CD4-positive, alpha-beta memory T cell (primary cell): ENCODE measurements at regions not wholly inside any gene's neighbourhood (a gene's known extent, or its start where the extent isn't known, plus 50 kb on each side); places are given as distances from the start of the nearest gene placed in this dataset.

Experiments used
- CTCF ChIA-PET: fragments of 350-600 bp; sonication (Branson Sonifier 250); formaldehyde crosslinking; loops from one replicate; lab custom pipeline; 2021; ENCODE audit warnings: inconsistent platforms; ENCODE audit not compliant: partially characterized antibody; lab: Charles Lee
- POLR2A ChIA-PET: fragments of 350-600 bp; sonication (Branson Sonifier 250); formaldehyde crosslinking; loops from one replicate; lab custom pipeline; 2021; ENCODE audit not compliant: partially characterized antibody; lab: Charles Lee
- DNase-seq, 5 donors: peaks; one replicate each; pipeline versions ENCODE4 v3.0.0 to v3.0.0-alpha.2; 2020 to 2022; ENCODE audit warnings: mixed read lengths in 1 of 5
- H3K27ac ChIP-seq: one replicate; pipeline ENCODE4 v1.7.0; 2013; ENCODE audit warnings: low read depth, low read length
- H3K27me3 ChIP-seq: 2 replicates; pipeline ENCODE4 v1.7.0; 2013; ENCODE audit warnings: mild to moderate bottlenecking, low read length, moderate library complexity; ENCODE audit not compliant: insufficient read depth
- H3K36me3 ChIP-seq: 2 replicates; pipeline ENCODE4 v1.7.0; 2013; ENCODE audit warnings: mild to moderate bottlenecking, low read length, moderate library complexity; ENCODE audit not compliant: insufficient read depth
- H3K4me1 ChIP-seq: 2 replicates; pipeline ENCODE4 v1.7.0; 2013; ENCODE audit warnings: mild to moderate bottlenecking, low read length, moderate library complexity; ENCODE audit not compliant: insufficient read depth
- H3K4me3 ChIP-seq, 2 donors: one replicate each; pipeline ENCODE4 v1.7.0; 2013; ENCODE audit warnings: low read length in 2 of 2, mild to moderate bottlenecking in 1 of 2
- H3K9me3 ChIP-seq, 2 donors: one replicate each; pipeline ENCODE4 v1.7.0; 2013; ENCODE audit warnings: low read length in 2 of 2, control low read depth in 1 of 2; ENCODE audit not compliant: control insufficient read depth in 1 of 2
- H3K27ac Mint-ChIP-seq, 7 donors: one replicate each; pipeline ENCODE4 v1.8.0; 2020 to 2021; ENCODE audit warnings: mixed read lengths in 7 of 7, mild to moderate bottlenecking in 6 of 7, inconsistent platforms in 3 of 7, moderate library complexity in 3 of 7
- H3K27me3 Mint-ChIP-seq, 2 donors: one replicate each; pipeline ENCODE4 v1.8.0; 2020 to 2021; ENCODE audit warnings: mixed read lengths in 2 of 2
- H3K36me3 Mint-ChIP-seq, 2 donors: one replicate each; pipeline ENCODE4 v1.8.0; 2020 to 2021; ENCODE audit warnings: mixed read lengths in 2 of 2, inconsistent platforms in 1 of 2, mild to moderate bottlenecking in 1 of 2
- H3K4me1 Mint-ChIP-seq, 4 donors: one replicate each; pipeline ENCODE4 v1.8.0; 2020 to 2021; ENCODE audit warnings: mixed read lengths in 4 of 4, mild to moderate bottlenecking in 1 of 4
- H3K4me3 Mint-ChIP-seq, 8 donors: one replicate each; pipeline ENCODE4 v1.8.0; 2020 to 2021; ENCODE audit warnings: mixed read lengths in 8 of 8, mild to moderate bottlenecking in 7 of 8, moderate library complexity in 6 of 8, inconsistent platforms in 3 of 8
- H3K9me3 Mint-ChIP-seq, 8 donors: one replicate each; pipeline ENCODE4 v1.8.0; 2020 to 2021; ENCODE audit warnings: mixed read lengths in 8 of 8, mild to moderate bottlenecking in 5 of 8, inconsistent platforms in 3 of 8, moderate library complexity in 1 of 8
- intact Hi-C: fragments of 100-400 bp; cut with micrococcal nuclease; formaldehyde crosslinking; loops from one replicate; pipeline ENCODE4 v1.15.1; 2023

DNA sequence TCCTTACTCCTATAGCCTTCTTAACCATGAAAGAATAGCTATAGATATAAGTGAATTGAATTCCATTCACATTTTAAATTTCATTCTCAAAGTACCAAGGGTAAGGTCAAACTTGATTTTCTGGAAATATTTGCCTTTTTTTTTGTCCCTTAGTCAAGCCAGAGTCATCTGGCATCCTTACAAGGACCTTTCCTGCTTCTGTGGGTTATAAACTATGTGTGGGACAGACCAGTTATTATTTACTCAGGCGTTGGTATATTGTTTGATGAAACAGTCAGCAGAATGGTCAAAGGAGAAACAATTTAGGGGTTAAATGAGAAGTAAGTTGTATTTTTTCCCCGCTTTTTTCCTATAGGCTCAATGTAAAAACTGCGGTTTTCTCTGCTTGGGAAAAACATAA is 1103.2 kb upstream of the ZEB2 start:
- no peak overlapping the region for H3K4me3 ChIP-seq
- no peak overlapping the region for H3K4me3 Mint-ChIP-seq
- H3K27me3 ChIP-seq, result no peaks in the 10 kb centered on the region
- no peaks in the 10 kb centered on the region for H3K36me3 ChIP-seq
- peaks cover 0 to 2% (median 0%) of the 10 kb centered on the region in 8 donors for H3K9me3 Mint-ChIP-seq
- CTCF ChIA-PET, result no interaction called here
- H3K27me3 Mint-ChIP-seq, result no peaks in the 10 kb centered on the region
- no peaks in the 10 kb centered on the region for H3K4me1 ChIP-seq
- H3K4me1 Mint-ChIP-seq, result no peaks in the 10 kb centered on the region
- POLR2A ChIA-PET, result no interaction called here
- intact Hi-C loops, result no loop called here
- H3K27ac ChIP-seq, result no peak overlapping the region
- no peak for DNase-seq
- no peak overlapping the region for H3K27ac Mint-ChIP-seq
- no peaks in the 10 kb centered on the region for H3K9me3 ChIP-seq
- no peaks in the 10 kb centered on the region for H3K36me3 Mint-ChIP-seq

DNA sequence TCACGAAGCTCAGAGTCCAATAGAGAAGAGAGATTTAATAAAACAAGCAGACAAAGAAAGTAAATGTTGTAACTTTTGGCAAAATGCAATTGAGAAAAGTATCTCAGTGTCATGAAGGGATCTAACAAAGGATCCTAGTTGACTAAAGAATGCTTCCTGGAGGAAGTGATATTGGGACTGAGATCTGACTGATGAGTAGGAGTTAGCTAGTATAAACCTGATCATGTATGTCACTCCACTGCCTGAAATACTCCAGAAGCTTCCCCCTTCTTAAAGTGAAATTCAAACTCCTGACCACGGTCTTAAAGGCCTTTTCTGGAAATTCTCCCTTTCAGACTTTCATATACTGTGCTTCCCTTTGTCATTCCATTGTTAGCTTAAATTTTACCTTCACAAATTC is 1102.4 kb upstream of the ZEB2 start:
- ChIA-PET POLR2A (no interaction called here), CTCF (no interaction called here)
- H3K9me3 Mint-ChIP-seq, result peaks cover 0 to 2% (median 0%) of the 10 kb centered on the region in 8 donors
- no peak for DNase-seq
- Histone ChIP-seq H3K36me3 (no peaks in the 10 kb centered on the region), H3K9me3 (no peaks in the 10 kb centered on the region), H3K27me3 (no peaks in the 10 kb centered on the region), H3K4me1 (no peaks in the 10 kb centered on the region), H3K4me3 (no peak overlapping the region), H3K27ac (no peak overlapping the region)
- no peaks in the 10 kb centered on the region for H3K27me3 Mint-ChIP-seq
- intact Hi-C loops, result no loop called here
- H3K27ac Mint-ChIP-seq, result no peak overlapping the region
- no peaks in the 10 kb centered on the region for H3K4me1 Mint-ChIP-seq
- H3K36me3 Mint-ChIP-seq, result no peaks in the 10 kb centered on the region
- H3K4me3 Mint-ChIP-seq, result no peak overlapping the region

DNA sequence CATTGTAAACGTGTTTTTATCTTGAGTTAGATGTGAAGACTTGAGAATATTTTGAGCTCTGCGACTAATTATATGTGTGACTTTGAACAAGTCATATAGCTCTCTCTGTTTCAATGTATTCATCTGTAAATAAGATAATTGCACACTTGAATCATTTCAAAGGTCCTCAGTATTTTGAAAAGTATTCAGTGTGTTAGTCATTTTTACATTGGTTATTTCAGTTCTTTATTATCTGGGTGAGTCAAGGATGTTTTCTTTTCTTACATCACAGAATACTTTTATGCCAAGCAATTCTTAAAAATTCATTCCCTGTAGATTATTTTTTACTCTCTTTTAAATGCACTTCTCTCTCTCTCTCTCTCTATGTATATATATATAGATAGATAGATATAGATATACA is 1098.0 kb upstream of the ZEB2 start:
- Histone ChIP-seq H3K4me1 (no peaks in the 10 kb centered on the region), H3K27ac (no peak overlapping the region), H3K27me3 (no peaks in the 10 kb centered on the region), H3K4me3 (no peak overlapping the region), H3K9me3 (no peaks in the 10 kb centered on the region), H3K36me3 (no peaks in the 10 kb centered on the region)
- Mint-ChIP-seq H3K36me3 (no peaks in the 10 kb centered on the region), H3K4me1 (no peaks in the 10 kb centered on the region), H3K27me3 (no peaks in the 10 kb centered on the region), H3K27ac (peak overlapping the region in 1 of 7 donors; percentile 4), H3K9me3 (peaks cover 0 to 2% (median 0%) of the 10 kb centered on the region in 8 donors), H3K4me3 (no peak overlapping the region)
- no peak for DNase-seq
- intact Hi-C loops, result no loop called here
- CTCF ChIA-PET, result no interaction called here
- POLR2A ChIA-PET, result no interaction called here

DNA sequence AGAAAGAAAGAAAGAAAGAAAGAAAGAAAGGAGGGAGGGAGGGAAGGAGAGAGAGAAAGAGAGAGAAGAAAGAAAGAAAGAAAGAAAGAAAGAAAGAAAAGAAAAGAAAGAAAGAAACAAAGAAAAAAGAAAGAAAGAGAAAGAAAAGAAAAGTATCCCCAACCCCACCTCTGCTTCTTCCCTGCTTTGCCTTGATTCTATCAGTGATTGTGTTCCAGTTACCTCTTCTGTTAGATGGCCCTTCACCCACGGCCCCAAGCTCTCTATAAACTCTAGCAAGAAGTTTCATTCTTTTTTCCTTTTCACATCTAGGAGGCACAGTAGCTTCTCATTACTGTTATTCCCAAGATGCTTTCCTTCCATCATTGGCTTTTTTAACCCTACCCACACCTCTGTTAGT is 1097.5 kb upstream of the ZEB2 start:
- POLR2A ChIA-PET, result no interaction called here
- H3K4me3 Mint-ChIP-seq, result no peak overlapping the region
- H3K4me1 Mint-ChIP-seq, result no peaks in the 10 kb centered on the region
- intact Hi-C loops, result no loop called here
- H3K36me3 Mint-ChIP-seq, result no peaks in the 10 kb centered on the region
- no peak overlapping the region for H3K4me3 ChIP-seq
- H3K4me1 ChIP-seq, result no peaks in the 10 kb centered on the region
- H3K27me3 ChIP-seq, result no peaks in the 10 kb centered on the region
- DNase-seq, result no peak
- peaks cover 0 to 2% (median 0%) of the 10 kb centered on the region in 8 donors for H3K9me3 Mint-ChIP-seq
- no peaks in the 10 kb centered on the region for H3K36me3 ChIP-seq
- no peak overlapping the region for H3K27ac ChIP-seq
- H3K27me3 Mint-ChIP-seq, result no peaks in the 10 kb centered on the region
- CTCF ChIA-PET, result no interaction called here
- no peaks in the 10 kb centered on the region for H3K9me3 ChIP-seq
- H3K27ac Mint-ChIP-seq, result peak overlapping the region in 1 of 7 donors; percentile 4

DNA sequence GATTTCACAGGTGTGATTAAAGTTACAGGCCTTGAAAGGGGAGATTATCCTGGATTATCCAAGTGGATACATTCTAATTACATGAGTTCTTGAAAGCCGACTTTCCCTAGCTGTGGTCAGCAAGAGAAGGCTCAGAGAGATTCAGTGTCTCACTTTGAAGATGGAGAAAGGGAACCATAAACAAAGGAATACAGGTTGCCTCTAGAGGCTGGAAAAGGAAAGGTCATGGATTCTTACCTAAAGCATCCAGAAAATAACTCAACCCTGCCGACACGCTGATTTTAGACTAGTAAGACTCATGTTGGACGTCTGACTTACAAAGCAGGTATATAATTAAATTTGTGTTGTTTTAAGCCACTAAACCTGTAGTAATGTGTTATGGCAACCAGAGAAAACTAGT is 1095.7 kb upstream of the ZEB2 start:
- H3K4me1 ChIP-seq, result no peaks in the 10 kb centered on the region
- no peak overlapping the region for H3K27ac ChIP-seq
- DNase-seq, result no peak
- H3K4me1 Mint-ChIP-seq, result no peaks in the 10 kb centered on the region
- H3K27me3 ChIP-seq, result no peaks in the 10 kb centered on the region
- CTCF ChIA-PET, result no interaction called here
- H3K36me3 ChIP-seq, result no peaks in the 10 kb centered on the region
- no peaks in the 10 kb centered on the region for H3K27me3 Mint-ChIP-seq
- intact Hi-C loops, result no loop called here
- no peak overlapping the region for H3K4me3 Mint-ChIP-seq
- POLR2A ChIA-PET, result no interaction called here
- no peaks in the 10 kb centered on the region for H3K36me3 Mint-ChIP-seq
- H3K4me3 ChIP-seq, result no peak overlapping the region
- no peaks in the 10 kb centered on the region for H3K9me3 ChIP-seq
- no peak overlapping the region for H3K27ac Mint-ChIP-seq
- H3K9me3 Mint-ChIP-seq, result peaks cover 0 to 2% (median 0%) of the 10 kb centered on the region in 8 donors

DNA sequence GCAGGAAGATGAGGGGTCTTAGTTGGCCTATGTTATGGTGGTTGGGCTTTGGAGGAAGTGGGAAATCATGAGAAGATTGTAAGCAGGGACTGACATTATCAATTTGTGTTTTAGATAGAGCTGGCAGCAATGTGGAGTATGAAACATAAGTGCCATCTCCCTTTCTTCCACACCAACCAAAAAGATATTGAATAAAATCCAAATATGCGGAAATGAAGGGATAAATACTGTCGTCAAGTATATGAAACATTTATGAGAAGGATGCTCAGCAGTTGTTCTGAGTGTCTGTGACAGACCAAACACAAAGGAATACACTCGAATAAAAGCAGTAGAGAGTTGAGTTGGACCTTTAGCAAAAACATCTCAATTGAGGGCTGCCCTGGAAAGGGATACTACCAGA is 1090.0 kb upstream of the ZEB2 start:
- ChIA-PET POLR2A (no interaction called here), CTCF (no interaction called here)
- Mint-ChIP-seq H3K4me1 (no peaks in the 10 kb centered on the region), H3K36me3 (no peaks in the 10 kb centered on the region), H3K27ac (no peak overlapping the region), H3K27me3 (no peaks in the 10 kb centered on the region), H3K9me3 (peaks cover 0 to 2% (median 0%) of the 10 kb centered on the region in 8 donors), H3K4me3 (no peak overlapping the region)
- DNase-seq, result no peak
- Histone ChIP-seq H3K27me3 (no peaks in the 10 kb centered on the region), H3K9me3 (no peaks in the 10 kb centered on the region), H3K4me3 (no peak overlapping the region), H3K36me3 (no peaks in the 10 kb centered on the region), H3K27ac (no peak overlapping the region), H3K4me1 (no peaks in the 10 kb centered on the region)
- intact Hi-C loops, result no loop called here

DNA sequence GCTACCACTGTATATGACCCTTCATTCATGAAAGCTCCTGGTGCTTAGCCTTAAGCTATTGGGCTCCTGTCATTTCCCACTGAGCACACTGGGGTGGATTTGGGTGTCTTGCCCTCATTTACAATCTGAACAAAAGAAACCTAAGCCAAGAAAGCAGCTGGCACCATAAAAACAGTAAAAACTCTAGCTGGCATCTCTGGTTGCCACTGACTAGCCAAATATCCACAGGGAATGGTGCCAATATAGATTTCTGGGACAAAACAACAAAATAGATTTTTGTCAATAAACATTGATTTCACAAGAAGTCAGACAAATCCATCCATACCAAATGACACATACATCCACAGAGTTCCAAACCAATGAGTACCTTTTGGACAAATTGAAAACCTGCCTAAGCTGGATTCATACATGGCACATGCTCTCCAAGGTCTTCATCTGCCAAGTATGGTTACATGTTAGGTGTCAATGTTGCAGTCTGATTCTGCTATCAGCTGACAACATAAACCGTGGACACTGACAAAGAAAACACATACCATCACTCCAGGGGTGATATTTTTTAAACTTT is 1081.5 kb upstream of the ZEB2 start:
- H3K27ac ChIP-seq, result no peak overlapping the region
- Mint-ChIP-seq H3K4me3 (no peak overlapping the region), H3K27me3 (no peaks in the 10 kb centered on the region), H3K4me1 (no peaks in the 10 kb centered on the region), H3K36me3 (no peaks in the 10 kb centered on the region), H3K9me3 (peaks cover 0 to 4% (median 3%) of the 10 kb centered on the region in 8 donors), H3K27ac (no peak overlapping the region)
- no peaks in the 10 kb centered on the region for H3K9me3 ChIP-seq
- ChIA-PET POLR2A (no interaction called here), CTCF (no interaction called here)
- no peaks in the 10 kb centered on the region for H3K27me3 ChIP-seq
- H3K4me3 ChIP-seq, result no peak overlapping the region
- no peak for DNase-seq
- no peaks in the 10 kb centered on the region for H3K36me3 ChIP-seq
- intact Hi-C loops, result no loop called here
- no peaks in the 10 kb centered on the region for H3K4me1 ChIP-seq

DNA sequence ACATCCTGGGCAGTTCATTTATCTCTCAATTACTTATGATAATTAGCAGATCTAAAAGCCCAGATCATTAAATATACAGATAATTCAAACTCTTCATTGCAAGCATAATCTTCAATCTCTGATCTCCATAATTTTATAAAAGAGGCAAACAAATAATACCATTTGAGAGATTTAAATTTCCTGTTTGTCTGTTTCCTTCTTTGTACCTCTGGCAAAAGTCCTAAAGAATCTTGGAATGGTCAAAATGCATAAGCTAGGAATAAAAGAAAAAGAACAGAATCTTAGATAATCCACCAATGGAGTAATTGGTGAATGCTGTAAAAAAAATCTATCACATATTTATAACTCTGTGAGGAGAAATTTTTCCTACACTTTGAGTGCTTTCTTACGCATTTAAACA is 1080.9 kb upstream of the ZEB2 start:
- no peaks in the 10 kb centered on the region for H3K4me1 ChIP-seq
- no peak overlapping the region for H3K27ac Mint-ChIP-seq
- DNase-seq, result no peak
- H3K27me3 ChIP-seq, result no peaks in the 10 kb centered on the region
- no peak overlapping the region for H3K4me3 ChIP-seq
- intact Hi-C loops, result no loop called here
- H3K4me1 Mint-ChIP-seq, result no peaks in the 10 kb centered on the region
- H3K4me3 Mint-ChIP-seq, result no peak overlapping the region
- ChIA-PET CTCF (no interaction called here), POLR2A (no interaction called here)
- no peaks in the 10 kb centered on the region for H3K36me3 Mint-ChIP-seq
- no peak overlapping the region for H3K27ac ChIP-seq
- no peaks in the 10 kb centered on the region for H3K27me3 Mint-ChIP-seq
- no peaks in the 10 kb centered on the region for H3K36me3 ChIP-seq
- peaks cover 0 to 4% (median 3%) of the 10 kb centered on the region in 8 donors for H3K9me3 Mint-ChIP-seq
- no peaks in the 10 kb centered on the region for H3K9me3 ChIP-seq
